Endometrium (tissue), 2 donors: ENCODE measurements at regions not wholly inside any gene's neighbourhood (a gene's known extent, or its start where the extent isn't known, plus 50 kb on each side); places are given as distances from the start of the nearest gene placed in this dataset.
"Not testable (repeated sequence)": the region's sequence is repeated elsewhere in the genome, so short reads cannot be mapped to it uniquely, and the experiment has no call there.

Source experiments
- FAIRE-seq: peaks from 2 replicates; lab custom pipeline; 2012; peaks lifted over from hg19 to GRCh38; lab: Jason Lieb, UNC
- donor health status: control.
- donor health status: control.

GRCh38 chr5:99438619-99439018 lies 509.8 kb upstream of the CHD1 start:
- no peak for FAIRE-seq

GRCh38 chr5:99437986-99438385 lies 509.2 kb upstream of the CHD1 start:
- no peak for FAIRE-seq

GRCh38 chr5:99423396-99423795 lies 494.6 kb upstream of the CHD1 start:
- peak; percentile 99 for FAIRE-seq

- FAIRE-seq: not testable (repeated sequence)
These were observed 489.8 kb upstream of the CHD1 start for GRCh38 chr5:99418640-99419039.

- FAIRE-seq: not testable (repeated sequence)
These were observed 481.6 kb upstream of the CHD1 start for GRCh38 chr5:99410386-99410785.

GRCh38 chr5:99404764-99405302 lies 476.0 kb upstream of the CHD1 start:
- FAIRE-seq: not testable (repeated sequence)

- not testable (repeated sequence) for FAIRE-seq
These were observed 471.8 kb upstream of the CHD1 start for GRCh38 chr5:99400571-99400970.

GRCh38 chr5:99398976-99399375 lies 470.2 kb upstream of the CHD1 start:
- peak; percentile 8 for FAIRE-seq

- FAIRE-seq: no peak
These were observed 457.7 kb upstream of the CHD1 start for GRCh38 chr5:99386406-99387077.

GRCh38 chr5:99379187-99379586 lies 450.4 kb upstream of the CHD1 start:
- FAIRE-seq: no peak

GRCh38 chr5:99378443-99378842 lies 449.6 kb upstream of the CHD1 start:
- no peak for FAIRE-seq

- FAIRE-seq: no peak
These were observed 441.2 kb upstream of the CHD1 start for GRCh38 chr5:99369797-99370593.

- FAIRE-seq: no peak
These were observed 439.9 kb upstream of the CHD1 start for GRCh38 chr5:99368726-99369125.

- FAIRE-seq: no peak
These were observed 427.1 kb upstream of the CHD1 start for GRCh38 chr5:99355881-99356280.

- FAIRE-seq: no peak
These were observed 421.0 kb upstream of the CHD1 start for GRCh38 chr5:99349787-99350186.

- FAIRE-seq: no peak
These were observed 419.8 kb upstream of the CHD1 start for GRCh38 chr5:99348597-99348996.

- FAIRE-seq: not testable (repeated sequence)
These were observed 411.0 kb upstream of the CHD1 start for GRCh38 chr5:99339758-99340157.

- FAIRE-seq: no peak
These were observed 406.1 kb upstream of the CHD1 start for GRCh38 chr5:99334936-99335335.

- no peak for FAIRE-seq
These were observed 402.3 kb upstream of the CHD1 start for GRCh38 chr5:99331061-99331460.

- no peak for FAIRE-seq
These were observed 391.6 kb upstream of the CHD1 start for GRCh38 chr5:99320436-99320835.

- FAIRE-seq: no peak
These were observed 388.3 kb upstream of the CHD1 start for GRCh38 chr5:99317136-99317535.

GRCh38 chr5:99316484-99316883 lies 387.7 kb upstream of the CHD1 start:
- FAIRE-seq: peak; percentile 35

GRCh38 chr5:99315413-99316183 lies 386.8 kb upstream of the CHD1 start:
- no peak for FAIRE-seq
